H1 (cell line): ENCODE measurements at regions not wholly inside any gene's neighbourhood (a gene's known extent, or its start where the extent isn't known, plus 50 kb on each side); places are given as distances from the start of the nearest gene placed in this dataset.

ENCODE experiments used
- CBX8 ChIP-seq: fragments of 300-800, 300-1000 bp; sonication (generic); IDR thresholded peaks from 2 replicates; pipeline ENCODE4 v1.7.1; 2016; ENCODE audit warnings: low read depth, low read length, borderline replicate concordance
- KDM5A ChIP-seq: fragments of 200-600 bp; IDR thresholded peaks from 2 replicates; pipeline ENCODE4 v1.7.1; 2012; ENCODE audit warnings: mild to moderate bottlenecking, low read length, inconsistent platforms, mixed read lengths

DNA sequence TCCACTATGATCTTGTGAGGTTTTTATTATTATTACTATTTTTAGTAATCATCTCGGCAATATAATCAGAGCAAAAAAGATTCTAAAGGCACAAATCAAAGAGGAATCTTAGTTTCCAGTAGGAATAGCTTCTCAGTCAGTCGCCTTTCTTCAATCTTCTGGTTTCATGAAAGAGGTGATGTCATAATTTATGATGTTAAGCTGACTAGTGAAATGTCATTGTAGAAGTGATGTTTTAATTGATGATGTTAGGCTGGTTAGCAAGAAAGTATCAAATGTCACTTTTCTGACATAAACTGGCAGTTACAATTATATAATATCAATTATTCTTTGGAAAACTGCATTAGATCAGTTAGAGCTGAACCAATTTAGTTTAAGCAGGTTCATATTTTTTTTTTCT, 476.7 kb upstream of the ETAA1 start (continued):
- TF ChIP-seq KDM5A (no peak), CBX8 (no peak)
